ENCODE measurements at regions not wholly inside any gene's neighbourhood (a gene's known extent, or its start where the extent isn't known, plus 50 kb on each side); places are given as distances from the start of the nearest gene placed in this dataset.

- H3K27me3 ChIP-seq (ENCODE audit: control insufficient read depth, insufficient read depth, low read length, poor library complexity, severe bottlenecking): no peaks in the 10 kb centered on the region
- no peak overlapping the region for H3K27ac ChIP-seq (ENCODE audit: insufficient read depth, low read depth, low read length, poor library complexity, severe bottlenecking)
- H3K36me3 ChIP-seq (ENCODE audit: control insufficient read depth, insufficient read depth, low read length): no peaks in the 10 kb centered on the region
- H3K4me3 ChIP-seq (ENCODE audit: insufficient read depth, low read depth, low read length): no peak overlapping the region
- WGBS, 2 experiments: 90% methylated on average over 1 of the region's 1 CpG; no CpG with 5 or more reads in 1 of the 2 experiments
- H3K9me3 ChIP-seq (ENCODE audit: control insufficient read depth, low read length): no peaks in the 10 kb centered on the region
- no peaks in the 10 kb centered on the region for H3K4me1 ChIP-seq (ENCODE audit: control insufficient read depth, insufficient read depth, low read length)
These were observed 102.5 kb upstream of the ADAMTS16 start for GRCh38 chr5:5037674-5038073.

- H3K9me3 ChIP-seq (ENCODE audit: control insufficient read depth, low read length): no peaks in the 10 kb centered on the region
- H3K27ac ChIP-seq (ENCODE audit: insufficient read depth, low read depth, low read length, poor library complexity, severe bottlenecking): no peak overlapping the region
- H3K36me3 ChIP-seq (ENCODE audit: control insufficient read depth, insufficient read depth, low read length): no peaks in the 10 kb centered on the region
- H3K4me3 ChIP-seq (ENCODE audit: insufficient read depth, low read depth, low read length): no peak overlapping the region
- H3K4me1 ChIP-seq (ENCODE audit: control insufficient read depth, insufficient read depth, low read length): no peaks in the 10 kb centered on the region
- WGBS, 2 experiments: 88 to 93% methylated on average over 4 of the region's 4 CpGs
- no peaks in the 10 kb centered on the region for H3K27me3 ChIP-seq (ENCODE audit: control insufficient read depth, insufficient read depth, low read length, poor library complexity, severe bottlenecking)
These were observed 100.2 kb upstream of the ADAMTS16 start for GRCh38 chr5:5039918-5040317.

DNA sequence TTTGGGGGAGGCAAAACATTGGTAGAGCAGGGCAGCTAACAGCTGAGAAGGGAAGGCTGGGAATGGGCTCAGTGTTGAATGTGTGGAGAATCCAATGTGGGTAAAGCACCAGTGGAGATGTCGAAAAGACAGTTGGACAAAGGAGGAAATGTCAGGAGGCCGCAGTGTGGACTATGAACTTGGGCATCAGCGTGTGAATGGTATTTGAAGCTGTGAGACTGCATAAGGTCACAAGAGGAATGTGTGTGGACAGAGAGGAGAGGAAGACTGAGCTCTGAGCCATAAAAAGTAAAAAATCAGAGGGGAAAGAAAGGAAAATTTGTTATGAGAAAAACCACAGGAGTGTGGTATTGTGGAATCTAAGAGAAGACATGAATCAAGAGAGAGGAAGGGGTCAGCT, 99.4 kb upstream of the ADAMTS16 start:
- Histone ChIP-seq H3K36me3 (ENCODE audit: control insufficient read depth, insufficient read depth, low read length) (no peaks in the 10 kb centered on the region), H3K4me1 (ENCODE audit: control insufficient read depth, insufficient read depth, low read length) (no peaks in the 10 kb centered on the region), H3K27ac (ENCODE audit: insufficient read depth, low read depth, low read length, poor library complexity, severe bottlenecking) (no peak overlapping the region), H3K4me3 (ENCODE audit: insufficient read depth, low read depth, low read length) (no peak overlapping the region), H3K9me3 (ENCODE audit: control insufficient read depth, low read length) (no peaks in the 10 kb centered on the region), H3K27me3 (ENCODE audit: control insufficient read depth, insufficient read depth, low read length, poor library complexity, severe bottlenecking) (no peaks in the 10 kb centered on the region)
- 96 to 97% methylated on average over 3 of the region's 3 CpGs for WGBS, 2 experiments

DNA sequence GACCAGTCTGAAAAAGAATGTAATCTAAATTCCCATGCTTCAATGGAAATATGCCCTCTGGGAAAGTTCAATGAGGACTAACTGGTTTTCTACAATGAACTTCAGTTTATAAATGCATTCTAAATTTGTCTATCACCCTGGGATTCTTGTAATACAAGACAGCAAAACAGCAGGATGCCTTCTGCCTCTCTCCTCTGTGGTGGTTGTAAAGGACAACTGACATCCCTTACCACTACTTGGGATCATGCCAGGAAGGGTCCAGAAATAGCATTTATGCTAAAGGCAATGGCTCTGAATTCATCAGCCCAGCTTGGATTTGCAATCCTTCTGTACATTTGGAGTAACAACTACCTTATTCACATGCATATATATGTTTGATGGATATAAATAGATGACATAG, 97.3 kb upstream of the ADAMTS16 start:
- Histone ChIP-seq H3K4me3 (ENCODE audit: insufficient read depth, low read depth, low read length) (no peak overlapping the region), H3K4me1 (ENCODE audit: control insufficient read depth, insufficient read depth, low read length) (no peaks in the 10 kb centered on the region), H3K36me3 (ENCODE audit: control insufficient read depth, insufficient read depth, low read length) (no peaks in the 10 kb centered on the region), H3K27ac (ENCODE audit: insufficient read depth, low read depth, low read length, poor library complexity, severe bottlenecking) (no peak overlapping the region), H3K27me3 (ENCODE audit: control insufficient read depth, insufficient read depth, low read length, poor library complexity, severe bottlenecking) (no peaks in the 10 kb centered on the region), H3K9me3 (ENCODE audit: control insufficient read depth, low read length) (no peaks in the 10 kb centered on the region)

- WGBS, 2 experiments: 71 to 90% methylated on average over 1 of the region's 2 CpGs
- H3K27ac ChIP-seq (ENCODE audit: insufficient read depth, low read depth, low read length, poor library complexity, severe bottlenecking): no peak overlapping the region
- no peaks in the 10 kb centered on the region for H3K9me3 ChIP-seq (ENCODE audit: control insufficient read depth, low read length)
- no peaks in the 10 kb centered on the region for H3K36me3 ChIP-seq (ENCODE audit: control insufficient read depth, insufficient read depth, low read length)
- H3K4me3 ChIP-seq (ENCODE audit: insufficient read depth, low read depth, low read length): no peak overlapping the region
- H3K27me3 ChIP-seq (ENCODE audit: control insufficient read depth, insufficient read depth, low read length, poor library complexity, severe bottlenecking): no peaks in the 10 kb centered on the region
- no peaks in the 10 kb centered on the region for H3K4me1 ChIP-seq (ENCODE audit: control insufficient read depth, insufficient read depth, low read length)
These were observed 96.8 kb upstream of the ADAMTS16 start for GRCh38 chr5:5043346-5043745.

DNA sequence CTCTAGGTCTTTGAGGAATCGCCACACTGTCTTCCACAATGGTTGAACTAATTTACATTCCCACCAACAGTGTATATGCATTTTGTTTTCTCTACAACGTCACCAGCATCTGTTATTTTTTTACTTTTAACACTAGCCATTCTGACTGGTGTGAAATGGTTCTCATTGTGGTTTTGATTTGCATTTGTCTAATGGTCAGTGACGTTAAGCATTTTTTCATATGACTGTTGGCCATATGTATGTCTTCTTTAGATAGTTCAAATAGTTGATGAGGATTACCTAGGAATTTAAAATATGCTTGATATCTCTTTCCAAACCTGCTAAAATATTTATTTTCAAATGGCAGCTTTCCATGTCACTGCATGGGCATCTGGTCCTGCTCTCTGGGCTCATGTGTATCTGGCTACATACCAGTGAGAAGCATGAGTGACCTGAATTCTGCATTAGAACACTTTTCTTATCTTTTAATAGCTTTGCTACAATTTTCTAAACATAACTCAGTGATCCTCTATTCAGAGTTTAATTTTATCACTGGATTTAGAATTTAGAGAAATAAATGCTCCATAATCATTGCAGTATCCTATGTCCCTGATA, 95.8 kb upstream of the ADAMTS16 start:
- Histone ChIP-seq H3K36me3 (ENCODE audit: control insufficient read depth, insufficient read depth, low read length) (no peaks in the 10 kb centered on the region), H3K9me3 (ENCODE audit: control insufficient read depth, low read length) (no peaks in the 10 kb centered on the region), H3K27me3 (ENCODE audit: control insufficient read depth, insufficient read depth, low read length, poor library complexity, severe bottlenecking) (no peaks in the 10 kb centered on the region), H3K4me3 (ENCODE audit: insufficient read depth, low read depth, low read length) (no peak overlapping the region), H3K27ac (ENCODE audit: insufficient read depth, low read depth, low read length, poor library complexity, severe bottlenecking) (no peak overlapping the region), H3K4me1 (ENCODE audit: control insufficient read depth, insufficient read depth, low read length) (no peaks in the 10 kb centered on the region)
- WGBS, 2 experiments: 83 to 89% methylated on average over 3 of the region's 3 CpGs

GRCh38 chr5:5046680-5047502, 93.2 kb upstream of the ADAMTS16 start:
- no peaks in the 10 kb centered on the region for H3K4me1 ChIP-seq (ENCODE audit: control insufficient read depth, insufficient read depth, low read length)
- WGBS, 2 experiments: 93 to 94% methylated on average over 6 of the region's 6 CpGs
- no peak overlapping the region for H3K4me3 ChIP-seq (ENCODE audit: insufficient read depth, low read depth, low read length)
- H3K27ac ChIP-seq (ENCODE audit: insufficient read depth, low read depth, low read length, poor library complexity, severe bottlenecking): no peak overlapping the region
- no peaks in the 10 kb centered on the region for H3K9me3 ChIP-seq (ENCODE audit: control insufficient read depth, low read length)
- H3K36me3 ChIP-seq (ENCODE audit: control insufficient read depth, insufficient read depth, low read length): no peaks in the 10 kb centered on the region
- H3K27me3 ChIP-seq (ENCODE audit: control insufficient read depth, insufficient read depth, low read length, poor library complexity, severe bottlenecking): no peaks in the 10 kb centered on the region

- Histone ChIP-seq H3K4me1 (ENCODE audit: control insufficient read depth, insufficient read depth, low read length) (no peaks in the 10 kb centered on the region), H3K27me3 (ENCODE audit: control insufficient read depth, insufficient read depth, low read length, poor library complexity, severe bottlenecking) (no peaks in the 10 kb centered on the region), H3K4me3 (ENCODE audit: insufficient read depth, low read depth, low read length) (no peak overlapping the region), H3K9me3 (ENCODE audit: control insufficient read depth, low read length) (no peaks in the 10 kb centered on the region), H3K36me3 (ENCODE audit: control insufficient read depth, insufficient read depth, low read length) (no peaks in the 10 kb centered on the region), H3K27ac (ENCODE audit: insufficient read depth, low read depth, low read length, poor library complexity, severe bottlenecking) (no peak overlapping the region)
- WGBS, 2 experiments: 89 to 94% methylated on average over 3 of the region's 3 CpGs
These were observed 89.3 kb upstream of the ADAMTS16 start for GRCh38 chr5:5050801-5051200.

GRCh38 chr5:5055712-5056111, 84.4 kb upstream of the ADAMTS16 start:
- H3K4me3 ChIP-seq (ENCODE audit: insufficient read depth, low read depth, low read length): no peak overlapping the region

GRCh38 chr5:5061836-5062235, 78.3 kb upstream of the ADAMTS16 start:
- 93 to 94% methylated on average over 12 of the region's 12 CpGs for WGBS, 2 experiments
- H3K9me3 ChIP-seq (ENCODE audit: control insufficient read depth, low read length): no peaks in the 10 kb centered on the region
- no peak overlapping the region for H3K4me3 ChIP-seq (ENCODE audit: insufficient read depth, low read depth, low read length)
- H3K4me1 ChIP-seq (ENCODE audit: control insufficient read depth, insufficient read depth, low read length): no peaks in the 10 kb centered on the region
- no peaks in the 10 kb centered on the region for H3K27me3 ChIP-seq (ENCODE audit: control insufficient read depth, insufficient read depth, low read length, poor library complexity, severe bottlenecking)
- no peaks in the 10 kb centered on the region for H3K36me3 ChIP-seq (ENCODE audit: control insufficient read depth, insufficient read depth, low read length)
- H3K27ac ChIP-seq (ENCODE audit: insufficient read depth, low read depth, low read length, poor library complexity, severe bottlenecking): no peak overlapping the region

More at GRCh38 chr5:5055712-5056111, 84.4 kb upstream of the ADAMTS16 start:
- H3K27ac ChIP-seq (ENCODE audit: insufficient read depth, low read depth, low read length, poor library complexity, severe bottlenecking): no peak overlapping the region
- H3K9me3 ChIP-seq (ENCODE audit: control insufficient read depth, low read length): no peaks in the 10 kb centered on the region
- no peaks in the 10 kb centered on the region for H3K27me3 ChIP-seq (ENCODE audit: control insufficient read depth, insufficient read depth, low read length, poor library complexity, severe bottlenecking)
- 80 to 100% methylated on average over 1 of the region's 1 CpG for WGBS, 2 experiments
- H3K4me1 ChIP-seq (ENCODE audit: control insufficient read depth, insufficient read depth, low read length): no peaks in the 10 kb centered on the region
- no peaks in the 10 kb centered on the region for H3K36me3 ChIP-seq (ENCODE audit: control insufficient read depth, insufficient read depth, low read length)

Measured in ectodermal cell (in vitro differentiated cells).